ENCODE measurements at regions not wholly inside any gene's neighbourhood (a gene's known extent, or its start where the extent isn't known, plus 50 kb on each side); places are given as distances from the start of the nearest gene placed in this dataset.
A peak's percentile ranks its signal among the peaks of the same experiment; 100 is the strongest.
"Not testable (repeated sequence)": the region's sequence is repeated elsewhere in the genome, so short reads cannot be mapped to it uniquely, and the experiment has no call there.

DNA sequence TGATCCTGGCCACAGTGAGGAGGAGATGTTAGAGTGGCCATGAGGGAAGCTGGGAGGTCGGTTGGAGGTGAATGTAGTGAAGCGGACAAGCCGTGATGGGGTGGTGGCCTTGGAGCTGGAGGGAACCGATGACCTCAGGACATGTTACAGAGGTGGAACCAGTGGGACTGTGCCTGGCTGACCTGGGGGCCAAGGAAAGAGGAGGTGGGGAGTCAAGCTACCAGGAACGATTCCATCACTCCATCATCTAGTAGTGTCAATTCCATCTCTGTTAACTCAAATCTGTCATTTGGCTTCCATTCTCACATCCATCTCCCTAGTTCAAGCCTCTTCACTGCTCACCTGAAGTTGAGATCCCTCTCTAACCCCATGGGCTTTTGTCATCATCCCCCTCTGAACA, 102.4 kb upstream of the LYZL2 start:
- DNase-seq (ENCODE audit: low spot score): no peak

DNA sequence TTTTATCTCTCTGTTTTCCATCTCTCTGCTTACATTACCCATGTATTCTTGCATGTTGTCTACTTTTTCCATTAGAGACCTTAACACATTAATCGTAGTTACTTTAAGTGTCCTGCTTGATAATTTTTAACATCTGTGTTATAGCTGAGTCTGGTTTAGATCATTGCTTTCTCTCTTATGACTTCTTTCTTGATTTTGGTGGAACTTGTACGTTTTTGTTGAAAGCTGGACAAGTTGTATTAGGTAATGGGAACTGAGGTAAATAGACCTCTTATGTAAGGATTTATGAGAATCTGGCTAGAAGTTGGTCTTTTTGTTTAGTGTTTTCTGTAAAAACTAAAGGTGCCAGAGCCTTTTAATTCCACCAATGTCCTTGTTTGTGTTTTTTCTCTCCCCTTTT, 100.8 kb upstream of the LYZL2 start:
- DNase-seq (ENCODE audit: low spot score): no peak

DNA sequence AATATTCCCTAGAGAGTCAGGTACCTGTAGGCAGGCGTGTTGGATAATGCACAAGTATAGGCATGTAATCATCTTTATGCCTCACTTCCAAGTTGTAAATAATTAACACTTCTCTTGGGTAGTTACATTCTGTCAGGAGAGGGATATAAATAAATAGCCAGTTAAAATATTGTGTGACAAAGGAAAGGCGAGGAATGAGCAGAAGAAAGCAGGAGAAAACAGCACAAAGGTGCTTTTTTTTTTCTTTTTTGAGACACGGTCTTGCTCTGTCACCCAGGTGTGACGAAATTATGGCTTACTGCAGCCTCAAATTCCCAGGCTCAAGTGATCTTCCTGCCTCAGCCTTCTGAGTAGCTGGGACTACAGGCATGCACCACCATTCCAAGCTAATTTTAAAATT, 99.2 kb upstream of the LYZL2 start:
- DNase-seq (ENCODE audit: low spot score): no peak

DNA sequence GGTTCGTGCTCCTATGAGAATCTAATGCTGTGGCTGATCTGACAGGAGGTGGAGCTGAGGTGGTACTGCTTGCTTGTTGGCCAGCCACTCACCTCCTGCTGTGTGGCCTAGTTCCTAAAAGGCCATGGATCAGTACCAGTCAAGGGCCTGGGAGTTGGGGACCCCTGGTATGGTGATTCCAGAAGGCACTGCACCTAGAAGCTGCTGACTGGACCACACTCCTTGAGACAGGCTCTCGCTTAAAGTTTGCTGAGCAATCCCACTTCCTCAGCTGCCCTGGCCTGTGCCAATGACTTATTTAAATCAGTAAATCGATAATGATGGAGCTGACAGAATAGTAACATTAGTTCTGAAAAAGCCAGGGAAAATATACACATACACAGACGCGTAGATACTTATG, 98.6 kb upstream of the LYZL2 start:
- DNase-seq (ENCODE audit: low spot score): no peak

DNA sequence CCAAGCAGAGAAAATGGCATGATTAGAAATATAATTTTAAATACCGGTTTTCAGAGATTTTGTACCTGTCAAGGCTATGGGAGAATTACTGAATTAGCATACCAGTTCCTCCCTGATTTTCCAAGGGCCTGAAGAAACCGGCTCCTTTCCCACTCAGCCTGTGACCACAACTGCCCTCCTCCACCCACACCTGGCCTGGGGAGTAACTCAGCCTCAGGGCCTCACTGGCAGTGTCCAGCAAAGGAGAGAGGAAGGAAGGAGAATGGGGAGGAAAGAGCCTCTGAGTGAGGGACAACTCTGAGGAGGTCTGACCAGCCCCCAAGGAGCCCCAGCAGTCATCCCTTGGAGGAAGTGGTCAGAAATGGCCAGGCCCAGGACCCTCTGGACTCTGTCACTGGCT, 98.0 kb upstream of the LYZL2 start:
- DNase-seq (ENCODE audit: low spot score): no peak

DNA sequence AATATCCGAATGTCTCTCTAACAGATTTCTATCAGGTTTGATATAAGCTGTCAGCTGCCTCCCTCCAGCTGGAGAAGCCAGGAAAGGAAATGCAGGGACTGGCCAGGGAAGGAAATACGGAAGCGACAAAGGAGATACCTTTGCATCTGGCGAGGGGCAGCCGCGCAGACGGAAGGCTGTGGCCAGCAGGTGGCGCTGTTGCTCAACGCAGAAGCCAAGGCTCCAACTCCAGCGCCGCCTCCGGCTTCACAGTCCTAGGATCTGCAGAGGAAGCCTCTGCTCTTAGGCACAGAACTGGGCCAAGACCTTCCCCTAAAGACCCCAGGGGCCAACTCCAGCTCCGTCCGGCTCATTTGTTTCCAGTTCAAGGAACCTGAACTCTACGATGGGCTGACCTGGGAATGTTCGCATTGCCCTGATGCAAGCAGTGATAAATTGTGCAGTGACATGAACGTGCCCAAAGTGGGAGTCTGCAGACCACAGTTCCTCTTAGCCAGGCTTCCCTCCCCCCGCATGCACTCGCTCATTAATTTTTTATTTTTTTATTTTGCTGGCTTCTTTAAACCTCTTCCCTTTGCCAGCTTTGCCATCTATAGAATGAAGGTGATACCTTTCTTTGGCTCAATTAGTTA, 97.3 kb upstream of the LYZL2 start:
- DNase-seq (ENCODE audit: low spot score): peak; percentile 77

DNA sequence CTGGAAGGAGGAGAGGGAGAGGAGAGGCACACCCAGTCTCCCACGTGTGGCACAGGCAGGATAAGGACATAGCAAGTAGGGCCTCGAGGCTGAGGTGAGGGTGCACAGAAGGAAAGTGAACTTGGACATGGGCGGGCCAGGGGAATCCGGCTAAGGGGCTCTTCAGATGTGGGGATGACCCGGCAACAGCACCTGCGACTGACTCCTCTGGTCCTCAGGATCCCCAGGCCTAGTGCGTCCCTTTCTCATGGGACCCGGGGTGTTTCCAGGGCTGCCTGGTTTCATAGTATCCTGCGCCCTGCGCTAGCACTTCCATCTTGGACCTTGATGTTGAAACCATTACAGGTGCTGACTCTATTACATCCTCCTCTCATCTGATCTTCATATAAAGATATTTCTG, 96.1 kb upstream of the LYZL2 start:
- DNase-seq (ENCODE audit: low spot score): no peak

DNA sequence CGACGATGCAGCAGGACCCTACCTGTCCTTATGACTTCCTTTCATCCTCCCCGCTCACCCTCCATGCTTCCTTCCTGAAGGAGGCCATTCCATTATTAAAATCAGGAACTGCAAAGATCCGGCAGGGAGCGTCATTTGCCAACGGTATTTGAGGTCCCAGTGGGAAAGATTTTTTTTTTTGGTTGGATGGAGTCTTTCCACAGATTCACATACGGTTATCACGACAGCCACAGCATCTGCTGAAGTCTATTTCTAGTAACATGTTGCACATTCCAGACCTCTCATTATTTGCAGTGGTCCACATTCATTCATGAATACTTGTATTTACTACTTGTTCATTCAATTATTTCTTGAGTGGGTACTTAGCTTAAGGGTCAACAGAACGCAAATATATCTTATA, 94.7 kb upstream of the LYZL2 start:
- no peak for DNase-seq (ENCODE audit: low spot score)

DNA sequence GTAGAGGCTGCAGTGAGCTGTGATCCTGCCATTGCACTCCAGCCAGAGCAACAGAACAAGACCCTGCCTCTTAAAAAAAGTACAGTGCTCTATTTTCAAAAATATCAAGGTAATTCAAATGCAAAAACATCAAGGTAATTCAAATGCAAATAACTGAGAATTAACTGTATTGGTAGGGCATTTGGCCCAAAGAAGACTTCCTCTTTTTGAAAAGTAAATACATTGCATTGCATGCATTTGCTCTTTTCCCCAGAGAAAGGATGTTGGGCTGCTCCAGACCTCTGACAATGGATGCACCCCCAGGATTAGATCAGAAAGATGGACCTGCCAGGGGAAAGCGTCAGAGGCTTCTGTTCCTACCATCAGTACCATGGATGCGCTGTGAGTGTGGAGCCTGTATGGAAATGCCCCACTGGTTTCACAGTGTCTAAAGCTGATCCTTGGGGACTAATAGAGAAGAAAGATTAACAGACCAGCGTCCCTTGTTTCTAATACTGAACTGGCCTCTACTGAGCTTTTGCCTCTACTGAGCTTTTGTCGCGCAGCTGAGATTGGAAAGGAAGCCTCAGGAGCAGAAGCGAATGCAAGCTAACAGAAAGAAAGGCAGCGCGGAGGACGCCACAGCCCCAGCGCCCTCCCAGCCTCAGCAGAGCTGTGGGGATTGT, 93.5 kb upstream of the LYZL2 start:
- no peak for DNase-seq (ENCODE audit: low spot score)

DNA sequence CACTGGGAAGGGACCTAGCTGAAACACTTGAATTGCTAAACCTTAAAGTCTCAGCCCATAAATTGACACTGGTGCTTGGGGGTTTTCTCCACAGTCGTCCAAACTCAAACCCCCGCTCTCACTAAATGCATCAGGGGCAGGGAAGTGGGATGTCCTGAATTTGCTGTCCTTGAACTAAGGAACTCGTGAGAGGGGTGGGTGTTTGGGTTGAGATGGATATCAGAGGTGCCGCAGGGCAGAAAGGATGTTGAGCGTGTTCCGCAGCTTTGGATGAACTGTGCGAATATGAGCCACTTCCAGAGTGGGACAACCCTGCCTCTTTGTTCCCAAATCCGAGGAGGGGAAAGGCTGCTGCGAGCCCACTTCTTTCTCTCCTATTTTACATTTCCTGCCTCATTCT, 90.3 kb upstream of the LYZL2 start:
- DNase-seq (ENCODE audit: low spot score): no peak

DNA sequence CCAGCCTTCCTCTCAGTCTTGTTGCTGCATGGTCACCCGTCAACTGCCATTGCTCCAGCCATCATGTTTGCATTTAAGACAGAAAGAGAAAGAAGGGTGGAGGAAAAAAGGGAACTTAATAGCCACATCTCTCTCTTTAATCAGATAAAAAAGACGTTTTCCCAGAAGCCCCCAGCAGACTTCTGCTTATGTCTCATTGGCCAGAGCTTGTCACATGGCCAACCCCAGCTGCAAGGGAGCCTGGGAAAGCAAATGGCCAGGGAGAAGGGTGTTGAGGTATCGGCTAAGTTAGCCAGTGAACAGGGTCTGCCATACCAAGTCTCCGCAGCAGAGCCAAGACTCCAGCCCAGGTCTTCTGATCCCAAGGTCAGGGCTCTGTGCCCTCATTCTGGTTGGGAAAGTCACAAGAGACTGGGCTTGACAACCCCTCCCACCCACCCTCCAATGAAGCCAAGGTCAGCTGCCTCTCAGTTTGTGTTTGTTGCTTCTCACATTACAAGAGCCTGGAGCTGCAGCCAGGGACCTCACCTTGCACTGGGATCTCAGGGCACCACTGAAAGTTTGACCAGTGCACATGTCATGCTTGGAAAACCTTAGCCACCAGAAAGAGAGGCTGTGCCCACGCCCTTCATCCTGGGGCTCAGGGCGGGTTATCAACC, 80.3 kb upstream of the LYZL2 start:
- DNase-seq (ENCODE audit: low spot score): no peak

DNA sequence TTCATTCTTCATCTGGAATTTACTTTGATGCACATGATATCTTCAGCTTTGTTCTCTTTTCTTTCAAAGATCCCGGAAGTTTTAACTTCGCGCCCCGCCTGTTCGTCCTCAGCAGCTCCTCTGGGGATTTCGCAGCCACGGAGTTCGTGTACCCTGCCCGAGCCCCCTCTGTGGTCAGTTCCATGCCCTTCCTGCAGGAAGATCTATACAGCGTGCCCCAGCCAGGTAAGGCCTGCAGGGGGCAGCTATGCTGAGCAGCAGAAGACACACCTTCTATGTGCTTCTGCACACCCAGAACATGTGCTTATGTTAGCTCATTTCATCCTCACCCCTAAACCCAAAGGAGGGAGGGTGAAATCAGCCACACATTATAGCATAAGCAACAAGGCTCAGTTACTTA, 79.7 kb upstream of the LYZL2 start:
- DNase-seq (ENCODE audit: low spot score): no peak

DNA sequence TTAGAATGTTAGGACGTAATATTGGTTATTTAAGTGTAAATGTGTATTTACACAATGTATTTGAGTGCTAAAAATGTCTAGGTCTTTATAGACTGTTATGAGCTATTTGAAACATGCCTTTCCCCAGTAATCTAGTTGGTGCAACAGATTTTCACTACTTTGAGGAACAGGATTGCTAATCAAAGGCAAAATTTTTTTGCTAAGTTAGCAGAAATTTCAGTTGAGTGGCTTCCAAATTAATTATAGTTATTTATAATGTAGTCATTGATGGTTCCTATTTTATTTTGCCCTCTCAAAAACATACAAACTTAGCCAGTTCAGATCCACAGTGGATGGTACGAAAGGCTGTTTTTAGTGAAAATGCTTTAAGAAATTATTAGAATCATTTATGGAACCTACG, 78.7 kb upstream of the LYZL2 start:
- no peak for DNase-seq (ENCODE audit: low spot score)

DNA sequence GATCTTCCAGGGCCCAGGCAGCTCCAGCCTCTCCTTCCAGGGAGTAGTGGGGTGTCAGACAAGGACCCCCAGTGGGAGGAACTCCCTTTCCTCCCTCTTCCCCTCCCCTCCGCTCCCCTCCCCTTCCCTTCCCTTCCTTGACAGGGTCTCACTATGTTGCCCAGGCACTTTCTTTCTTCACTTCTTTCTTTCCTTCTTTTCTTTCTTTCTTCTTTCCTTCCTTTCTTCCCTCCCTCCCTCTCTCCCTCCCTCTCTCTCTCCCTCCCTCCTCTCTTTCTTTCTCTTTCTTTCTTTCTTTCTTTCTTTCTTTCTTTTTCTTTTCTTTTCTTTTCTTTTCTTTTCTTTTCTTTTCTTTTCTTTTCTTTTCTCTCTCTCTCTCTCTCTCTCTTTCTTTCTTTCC, 76.6 kb upstream of the LYZL2 start:
- DNase-seq (ENCODE audit: low spot score): not testable (repeated sequence)

DNA sequence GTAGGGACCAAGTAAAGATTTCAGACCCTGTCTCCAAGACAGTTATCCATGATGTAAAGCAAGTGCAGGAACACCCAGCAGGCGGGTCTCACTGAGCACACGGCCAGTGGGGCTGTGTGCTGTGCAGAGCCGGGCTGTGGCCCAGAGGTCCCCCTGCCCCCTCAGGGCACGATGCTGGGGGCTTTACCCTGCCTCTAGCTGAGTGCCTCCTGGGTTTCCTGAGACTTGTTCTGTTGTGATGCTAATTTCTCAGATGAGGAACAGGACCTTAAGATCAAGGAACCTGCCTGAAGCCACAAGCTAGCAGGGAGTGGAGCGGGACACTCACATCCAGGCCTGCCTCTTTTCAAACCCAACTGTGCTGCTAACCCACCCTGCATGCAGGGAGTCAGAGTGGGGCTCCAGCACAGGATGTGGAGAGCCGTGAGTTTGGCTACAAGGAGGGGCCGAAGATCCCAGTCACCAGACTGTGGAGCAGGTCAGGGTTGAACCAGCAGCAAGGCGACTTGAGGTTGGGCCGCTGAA, 76.1 kb upstream of the LYZL2 start:
- no peak for DNase-seq (ENCODE audit: low spot score)

DNA sequence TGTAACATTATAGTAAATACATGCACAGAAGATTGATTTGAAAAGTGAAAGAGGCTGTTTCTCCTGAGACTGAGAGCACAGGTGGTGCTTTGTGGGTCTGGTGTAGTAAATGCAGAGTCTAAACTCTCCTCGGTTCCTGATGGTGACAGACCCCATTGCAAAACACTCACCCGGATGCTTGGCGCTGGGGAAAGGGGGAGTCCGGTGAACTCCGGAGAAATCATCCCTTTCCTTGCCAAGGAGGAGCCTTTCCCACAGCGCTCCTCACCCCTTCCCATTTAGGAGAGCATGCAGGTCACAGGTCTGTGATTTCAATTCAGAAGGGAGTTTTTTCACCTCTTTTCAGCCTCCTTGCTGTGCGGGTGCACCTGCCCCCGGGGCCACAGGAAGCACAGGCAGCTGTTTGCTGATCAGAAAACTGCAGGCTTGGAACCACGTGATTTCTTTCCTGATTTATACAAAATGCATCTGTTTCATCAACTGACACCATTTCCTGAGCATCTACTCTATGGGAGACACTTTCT, 75.6 kb upstream of the LYZL2 start:
- peak; percentile 43 for DNase-seq (ENCODE audit: low spot score)

DNA sequence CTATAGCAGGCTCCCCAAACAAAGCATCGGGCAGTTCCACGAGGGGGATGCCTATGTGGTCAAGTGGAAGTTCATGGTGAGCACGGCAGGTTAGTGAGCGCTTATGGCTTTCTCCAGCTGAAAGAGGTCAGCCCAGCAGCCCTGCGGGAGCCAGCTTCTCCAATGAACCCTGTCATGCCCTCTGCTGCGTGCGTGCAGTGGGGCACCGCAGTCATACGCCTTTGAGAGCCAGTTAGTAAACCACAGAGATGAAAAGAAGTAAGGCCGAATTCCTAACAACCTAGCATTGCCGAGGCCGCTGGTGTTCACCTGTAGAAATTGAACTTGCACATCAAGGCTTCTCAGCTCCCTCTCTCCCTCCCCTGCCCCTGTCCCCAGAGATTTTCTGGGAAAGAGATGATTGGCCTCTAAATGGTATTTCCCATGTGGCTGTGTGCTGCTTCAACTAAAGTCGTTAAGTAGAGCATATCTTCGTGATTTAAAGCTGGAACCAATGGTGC, 75.1 kb upstream of the LYZL2 start:
- DNase-seq (ENCODE audit: low spot score): peak; percentile 34

DNA sequence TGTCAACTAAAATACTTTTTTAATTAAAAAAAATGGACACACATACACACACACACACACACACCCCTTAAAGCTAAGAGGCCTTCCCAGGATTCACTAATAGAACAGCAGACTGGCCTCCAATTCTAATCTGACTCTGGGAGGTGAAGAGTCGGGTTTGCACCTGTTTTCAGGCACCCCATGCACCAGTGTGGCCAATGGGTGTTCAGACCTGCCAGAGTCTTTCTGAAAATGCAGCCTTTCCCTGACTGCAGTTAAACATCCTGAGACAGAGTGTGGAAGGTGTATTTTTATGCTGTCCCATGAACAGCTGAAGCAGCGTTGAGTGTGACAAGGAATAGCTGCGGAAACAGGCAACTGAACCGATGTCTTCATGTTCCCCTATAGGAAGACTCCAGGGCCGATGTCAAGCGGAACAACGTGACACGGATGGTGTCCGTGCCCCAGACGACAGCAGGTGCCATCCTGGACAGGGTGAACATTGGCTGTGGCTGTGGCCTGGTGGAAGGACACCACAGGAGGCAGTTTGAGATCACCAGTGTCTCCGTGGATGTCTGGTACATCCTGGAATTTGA, 74.6 kb upstream of the LYZL2 start:
- no peak for DNase-seq (ENCODE audit: low spot score)

DNA sequence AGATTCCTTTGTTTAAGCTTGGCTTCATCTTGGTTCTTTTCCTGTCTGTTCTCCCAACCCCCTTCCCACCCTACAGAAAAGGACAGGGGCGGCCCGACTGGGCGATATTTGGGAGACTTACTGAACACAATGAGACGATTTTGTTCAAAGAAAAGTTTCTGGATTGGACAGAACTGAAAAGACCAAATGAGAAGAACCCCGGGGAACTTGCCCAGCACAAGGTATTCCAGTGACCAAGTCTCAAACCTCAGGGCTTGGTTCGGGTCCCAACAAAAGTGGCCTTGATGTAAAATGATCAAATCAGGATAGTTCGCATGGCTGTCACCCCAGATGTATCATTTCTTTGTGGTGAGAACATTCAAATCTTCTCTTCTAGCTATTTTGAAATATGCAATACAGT, 73.9 kb upstream of the LYZL2 start:
- DNase-seq (ENCODE audit: low spot score): not testable (repeated sequence)

DNA sequence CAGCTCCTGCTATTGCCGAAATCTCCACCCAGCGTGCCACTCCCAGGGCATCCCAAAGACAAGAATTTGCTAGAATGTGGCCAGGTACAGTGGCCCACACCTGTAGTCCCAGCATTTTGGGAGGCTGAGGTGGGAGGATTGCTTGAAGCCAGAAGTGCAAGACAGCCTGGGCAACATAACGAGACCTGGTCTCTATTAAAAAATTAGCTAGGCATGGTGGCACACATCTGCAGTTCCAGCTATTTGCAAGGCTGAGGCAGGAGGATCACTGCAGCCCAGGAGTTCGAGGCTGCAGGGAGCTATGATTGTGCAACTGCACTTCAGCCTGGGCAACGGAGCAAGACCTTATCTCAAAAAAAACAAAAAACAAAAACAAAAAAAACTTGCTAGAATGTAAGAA, 73.3 kb upstream of the LYZL2 start:
- DNase-seq (ENCODE audit: low spot score): no peak

DNA sequence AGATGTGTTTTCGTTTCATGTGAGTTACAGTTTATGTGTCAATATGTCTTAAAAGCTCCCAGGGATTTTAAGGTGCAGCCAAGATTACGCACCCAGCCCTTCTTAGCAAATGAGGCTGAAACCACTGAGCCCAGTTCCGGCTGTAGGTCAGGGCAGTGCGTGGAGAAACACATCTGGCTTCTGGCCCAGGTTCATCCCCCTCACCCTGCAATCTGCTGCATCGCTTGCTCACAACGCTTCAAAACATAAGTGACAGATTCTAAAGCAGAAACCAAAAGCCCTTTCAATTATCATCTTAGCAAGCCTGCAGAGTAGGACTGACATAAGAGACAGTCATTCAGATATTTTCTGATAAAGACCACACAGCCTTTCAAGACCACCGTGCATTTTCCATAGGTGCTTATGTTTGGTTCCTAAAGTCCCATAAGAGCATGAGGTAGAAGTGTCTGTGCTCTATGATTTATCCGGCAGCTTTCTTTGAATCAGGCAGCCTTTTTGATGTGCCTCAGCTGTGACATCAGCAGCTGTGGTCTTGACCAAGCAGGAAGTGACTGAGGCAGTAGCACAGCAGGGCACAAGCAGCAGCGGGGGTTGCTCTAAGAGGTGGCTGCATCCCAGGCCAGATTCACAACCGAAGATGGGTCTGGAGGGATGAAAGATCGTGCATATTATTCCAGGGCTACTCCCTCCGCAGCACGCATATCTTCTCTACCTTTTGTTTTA, 72.1 kb upstream of the LYZL2 start:
- peak; percentile 68 for DNase-seq (ENCODE audit: low spot score)

DNA sequence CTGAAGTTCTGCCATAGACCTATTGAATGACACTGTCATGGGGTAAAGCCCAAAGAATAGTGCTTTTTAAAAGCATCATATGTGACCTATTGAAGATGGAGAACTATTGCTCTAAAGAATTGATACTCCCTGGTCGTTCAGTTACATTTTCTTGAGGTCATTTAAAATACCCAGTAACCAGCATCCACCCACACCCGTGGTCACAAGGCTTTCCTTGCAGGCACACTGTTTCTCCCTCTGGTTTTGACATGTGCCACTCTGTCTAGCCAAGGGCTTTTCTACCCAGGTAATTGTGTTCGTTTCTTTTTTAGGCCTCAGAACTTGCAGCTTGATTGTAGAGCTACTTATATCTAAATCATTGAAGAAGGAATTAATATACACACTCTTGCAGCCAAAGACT, 68.3 kb upstream of the LYZL2 start:
- no peak for DNase-seq (ENCODE audit: low spot score)
